Activated CD4-positive, alpha-beta T cell treated with anti-CD3 and anti-CD28 coated beads for 36 hours (primary cell): ENCODE measurements at regions not wholly inside any gene's neighbourhood (a gene's known extent, or its start where the extent isn't known, plus 50 kb on each side); places are given as distances from the start of the nearest gene placed in this dataset.
A peak's percentile ranks its signal among the peaks of the same experiment; 100 is the strongest.

Source experiments
- ATAC-seq: fragments of 200-7000 bp; cut with Tn5 transposase; one replicate; pipeline ENCODE4 v1.10.0; 2021; ENCODE audit warnings: mild to moderate bottlenecking, moderate library complexity
- CTCF ChIA-PET: fragments of 350-600 bp; sonication (Branson Sonifier 250); formaldehyde crosslinking; loops from one replicate; lab custom pipeline; 2021; ENCODE audit warnings: antibody characterized with exemption; lab: Charles Lee
- POLR2A ChIA-PET: fragments of 350-600 bp; sonication (Branson Sonifier 250); formaldehyde crosslinking; loops from one replicate; lab custom pipeline; 2021; ENCODE audit warnings: antibody characterized with exemption, inconsistent platforms; lab: Charles Lee
- DNase-seq: peaks from one replicate; pipeline ENCODE4 v3.0.0-alpha.2; 2020
- H3K27ac Mint-ChIP-seq: one replicate; pipeline ENCODE4 v1.8.0; 2021; ENCODE audit warnings: mixed read lengths
- H3K27me3 Mint-ChIP-seq: one replicate; pipeline ENCODE4 v1.8.0; 2021; ENCODE audit warnings: mixed read lengths
- H3K36me3 Mint-ChIP-seq: one replicate; pipeline ENCODE4 v1.8.0; 2021; ENCODE audit warnings: low read depth, mixed read lengths
- H3K4me1 Mint-ChIP-seq: one replicate; pipeline ENCODE4 v1.8.0; 2021; ENCODE audit warnings: mixed read lengths
- H3K4me3 Mint-ChIP-seq: one replicate; pipeline ENCODE4 v1.8.0; 2021; ENCODE audit warnings: mild to moderate bottlenecking, moderate library complexity, mixed read lengths
- H3K9me3 Mint-ChIP-seq: one replicate; pipeline ENCODE4 v1.8.0; 2021; ENCODE audit warnings: low read depth, mixed read lengths
- intact Hi-C, 2 experiments: fragments of 100-400 bp; cut with DNase I in 1 of 2; cut with micrococcal nuclease in 1 of 2; formaldehyde crosslinking; loops; one replicate each; pipeline versions ENCODE4 v1.14.2 to v1.15.1; 2022 to 2024; cut with DNase I, micrococcal nuclease

GRCh38 chr20:62548471-62548870 is 72.7 kb upstream of the GATA5 start:
- ATAC-seq, result no peak
- ChIA-PET CTCF (no interaction called here), POLR2A (no interaction called here)
- H3K4me3 Mint-ChIP-seq, result no peak overlapping the region
- H3K36me3 Mint-ChIP-seq, result no peaks in the 10 kb centered on the region
- intact Hi-C loops, result no loop called here
- no peaks in the 10 kb centered on the region for H3K9me3 Mint-ChIP-seq
- DNase-seq, result no peak
- peaks cover 16% of the 10 kb centered on the region for H3K27me3 Mint-ChIP-seq
- H3K27ac Mint-ChIP-seq, result no peak overlapping the region
- H3K4me1 Mint-ChIP-seq, result peaks cover 6% of the 10 kb centered on the region

- H3K27ac Mint-ChIP-seq, result no peak overlapping the region
- ChIA-PET CTCF (no interaction called here), POLR2A (no interaction called here)
- H3K27me3 Mint-ChIP-seq, result peaks cover 19% of the 10 kb centered on the region
- peaks cover 6% of the 10 kb centered on the region for H3K4me1 Mint-ChIP-seq
- no peaks in the 10 kb centered on the region for H3K36me3 Mint-ChIP-seq
- DNase-seq (no peak), ATAC-seq (no peak)
- no peaks in the 10 kb centered on the region for H3K9me3 Mint-ChIP-seq
- no peak overlapping the region for H3K4me3 Mint-ChIP-seq
- intact Hi-C loops, result no loop called here
Observed at GRCh38 chr20:62549029-62549428, 73.2 kb upstream of the GATA5 start.

GRCh38 chr20:62549499-62550086 is 73.8 kb upstream of the GATA5 start:
- Mint-ChIP-seq H3K4me3 (no peak overlapping the region), H3K36me3 (no peaks in the 10 kb centered on the region), H3K9me3 (no peaks in the 10 kb centered on the region), H3K27me3 (peaks cover 20% of the 10 kb centered on the region), H3K27ac (no peak overlapping the region), H3K4me1 (peaks cover 6% of the 10 kb centered on the region)
- DNase-seq (no peak), ATAC-seq (no peak)
- POLR2A ChIA-PET, result no interaction called here
- intact Hi-C loops, result no loop called here
- CTCF ChIA-PET, result no interaction called here

GRCh38 chr20:62550087-62550632 is 74.4 kb upstream of the GATA5 start:
- peaks cover 6% of the 10 kb centered on the region for H3K4me1 Mint-ChIP-seq
- intact Hi-C loops, result no loop called here
- ATAC-seq (no peak), DNase-seq (no peak)
- CTCF ChIA-PET, result no interaction called here
- peak overlapping the region; percentile 28 for H3K4me3 Mint-ChIP-seq
- peaks cover 20% of the 10 kb centered on the region for H3K27me3 Mint-ChIP-seq
- H3K36me3 Mint-ChIP-seq, result no peaks in the 10 kb centered on the region
- H3K9me3 Mint-ChIP-seq, result no peaks in the 10 kb centered on the region
- no peak overlapping the region for H3K27ac Mint-ChIP-seq
- POLR2A ChIA-PET, result no interaction called here

DNA sequence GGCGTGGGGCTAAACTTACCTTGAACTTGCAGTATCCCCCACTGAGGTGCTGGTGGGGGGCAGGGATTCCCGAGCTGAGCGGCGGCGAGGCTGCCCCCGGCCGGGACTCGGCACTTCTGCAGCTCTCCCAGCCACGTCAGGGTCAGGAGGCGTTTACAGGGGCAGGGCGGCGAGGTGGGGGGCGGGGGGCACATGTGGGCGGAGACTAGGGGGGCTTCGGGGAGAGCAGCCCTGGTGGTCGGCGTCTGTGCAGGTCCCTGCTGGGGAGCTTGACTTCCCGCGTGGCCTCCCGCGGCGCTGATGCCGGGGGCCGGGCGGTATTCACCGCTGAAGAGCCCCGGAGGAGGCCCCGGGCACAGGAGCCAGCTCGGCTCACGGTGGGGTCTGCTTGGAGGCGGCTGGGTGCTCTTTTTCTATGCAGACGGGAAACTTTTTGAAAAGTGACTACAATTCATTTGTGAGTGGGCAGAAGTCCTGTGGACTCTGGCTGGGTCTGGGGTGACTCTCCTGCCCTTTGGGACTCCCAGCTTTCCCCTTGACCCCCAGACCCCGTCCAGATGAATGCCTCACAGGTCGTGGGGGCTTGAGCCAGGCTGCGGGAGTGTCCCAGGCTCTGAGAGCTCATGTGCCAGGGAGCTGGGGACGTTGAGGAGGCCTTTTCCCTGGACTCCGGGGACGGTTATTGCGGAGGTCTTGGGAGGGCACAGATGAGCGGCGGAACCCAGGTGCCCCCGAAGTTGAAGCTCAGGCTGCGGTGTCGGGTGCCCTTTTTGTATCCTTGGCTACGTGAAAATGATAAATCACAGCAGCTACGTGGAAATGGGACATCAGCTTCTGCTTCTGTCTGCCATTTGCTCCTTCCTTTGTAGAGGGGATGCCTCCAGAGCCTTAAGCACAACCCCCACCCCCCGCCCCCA is 75.9 kb upstream of the GATA5 start:
- intact Hi-C loops, result no loop called here
- POLR2A ChIA-PET, result no interaction called here
- no peaks in the 10 kb centered on the region for H3K9me3 Mint-ChIP-seq
- H3K27ac Mint-ChIP-seq, result no peak overlapping the region
- DNase-seq, result no peak
- H3K4me1 Mint-ChIP-seq, result peaks cover 6% of the 10 kb centered on the region
- no peak overlapping the region for H3K4me3 Mint-ChIP-seq
- CTCF ChIA-PET, result interaction anchor here (0.6 kb wide), 1 partner anchor 52 kb away, joined by 3 read pairs; no protein-coding TSS in a partner anchor
- peaks cover 20% of the 10 kb centered on the region for H3K27me3 Mint-ChIP-seq
- ATAC-seq, result no peak
- no peaks in the 10 kb centered on the region for H3K36me3 Mint-ChIP-seq

DNA sequence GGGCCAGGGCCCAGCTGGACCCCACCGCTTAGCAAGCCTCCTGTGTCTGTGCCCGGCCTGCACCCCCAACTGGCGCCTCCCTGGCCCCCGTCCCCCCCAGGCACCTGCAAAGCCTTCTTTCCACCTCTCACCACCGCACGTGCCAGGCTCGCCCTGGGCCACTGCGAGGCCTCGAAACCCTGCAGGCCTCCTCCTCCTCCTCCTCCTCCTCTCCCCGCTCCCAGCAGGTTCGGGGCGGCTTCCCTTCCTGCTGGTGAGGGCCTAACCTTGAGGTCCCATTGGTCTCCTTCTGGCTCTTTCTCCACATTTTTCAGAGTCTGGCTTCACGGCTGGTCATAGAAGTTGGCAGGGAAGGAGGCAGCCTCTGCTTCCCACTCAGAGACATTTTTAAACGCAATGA is 76.8 kb upstream of the GATA5 start:
- Mint-ChIP-seq H3K9me3 (no peaks in the 10 kb centered on the region), H3K4me3 (no peak overlapping the region), H3K27ac (no peak overlapping the region), H3K36me3 (no peaks in the 10 kb centered on the region), H3K27me3 (peaks cover 22% of the 10 kb centered on the region), H3K4me1 (peaks cover 6% of the 10 kb centered on the region)
- CTCF ChIA-PET, result no interaction called here
- ATAC-seq, result no peak
- no peak for DNase-seq
- POLR2A ChIA-PET, result no interaction called here
- intact Hi-C loops, result no loop called here

DNA sequence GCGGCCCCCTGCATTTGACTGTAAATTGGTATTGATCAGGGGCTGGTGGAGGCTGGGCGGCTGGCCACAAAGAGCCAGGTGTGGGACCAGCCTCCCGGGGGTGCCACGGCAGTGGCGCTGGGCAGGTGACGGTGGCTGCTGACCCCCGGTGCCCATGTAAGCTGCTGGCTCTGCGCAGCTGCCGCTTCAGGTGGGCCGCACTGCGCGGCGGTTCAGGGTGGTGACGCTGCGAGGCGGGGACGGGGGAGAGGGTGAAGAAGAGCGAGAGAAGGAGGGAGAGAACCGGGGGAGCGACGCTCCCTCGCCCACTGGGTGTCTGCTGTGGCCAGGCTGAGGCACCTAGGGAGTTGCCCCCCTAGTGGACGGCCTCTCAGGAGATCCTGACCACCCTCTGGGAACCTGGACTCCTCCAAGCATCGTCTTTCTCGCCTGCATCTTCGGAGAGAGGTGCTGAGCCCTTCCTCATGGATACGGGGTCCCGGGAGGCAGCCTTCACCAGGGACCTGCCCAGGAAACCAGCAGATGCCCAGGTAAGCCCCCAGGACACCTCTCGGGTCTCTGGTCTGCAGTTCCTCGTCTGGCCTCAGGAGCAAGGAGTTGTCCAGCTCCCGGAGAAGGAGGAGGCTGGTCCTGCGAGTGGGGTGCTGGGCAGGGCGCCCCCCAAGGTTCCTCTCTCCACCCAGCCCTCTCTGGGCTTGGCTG is 77.5 kb upstream of the GATA5 start:
- H3K36me3 Mint-ChIP-seq, result no peaks in the 10 kb centered on the region
- no peak overlapping the region for H3K4me3 Mint-ChIP-seq
- CTCF ChIA-PET, result no interaction called here
- H3K9me3 Mint-ChIP-seq, result no peaks in the 10 kb centered on the region
- no peak for ATAC-seq
- no peak overlapping the region for H3K27ac Mint-ChIP-seq
- intact Hi-C loops, result no loop called here
- POLR2A ChIA-PET, result no interaction called here
- H3K4me1 Mint-ChIP-seq, result peaks cover 6% of the 10 kb centered on the region
- H3K27me3 Mint-ChIP-seq, result peaks cover 23% of the 10 kb centered on the region
- no peak for DNase-seq

DNA sequence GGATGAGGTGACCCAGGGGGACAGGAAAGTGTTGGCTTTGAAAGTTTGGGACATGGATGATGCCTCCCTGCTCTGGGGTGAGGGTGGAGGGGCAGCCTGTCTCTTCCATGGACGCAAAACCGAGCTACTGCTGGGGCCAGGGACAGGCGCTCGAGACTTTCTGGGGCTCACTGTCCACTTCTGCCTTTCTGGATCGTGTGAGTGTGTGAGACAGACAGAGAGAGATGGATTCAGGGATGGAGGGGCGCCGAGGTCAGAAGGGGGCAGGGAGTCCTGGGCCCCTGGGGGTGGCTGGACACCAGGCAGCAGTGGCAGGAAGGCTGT is 78.0 kb upstream of the GATA5 start:
- no peak overlapping the region for H3K27ac Mint-ChIP-seq
- no peak for ATAC-seq

GRCh38 chr20:62554214-62554897 is 78.6 kb upstream of the GATA5 start:
- ChIA-PET CTCF (no interaction called here), POLR2A (no interaction called here)
- H3K4me1 Mint-ChIP-seq, result peaks cover 6% of the 10 kb centered on the region

More for the DNA sequence above, 78.0 kb upstream of the GATA5 start:
- Mint-ChIP-seq H3K4me1 (peaks cover 6% of the 10 kb centered on the region), H3K36me3 (no peaks in the 10 kb centered on the region), H3K9me3 (no peaks in the 10 kb centered on the region), H3K27me3 (peaks cover 22% of the 10 kb centered on the region), H3K4me3 (no peak overlapping the region)
- DNase-seq, result no peak
- intact Hi-C loops, result no loop called here
- CTCF ChIA-PET, result no interaction called here
- POLR2A ChIA-PET, result no interaction called here

DNA sequence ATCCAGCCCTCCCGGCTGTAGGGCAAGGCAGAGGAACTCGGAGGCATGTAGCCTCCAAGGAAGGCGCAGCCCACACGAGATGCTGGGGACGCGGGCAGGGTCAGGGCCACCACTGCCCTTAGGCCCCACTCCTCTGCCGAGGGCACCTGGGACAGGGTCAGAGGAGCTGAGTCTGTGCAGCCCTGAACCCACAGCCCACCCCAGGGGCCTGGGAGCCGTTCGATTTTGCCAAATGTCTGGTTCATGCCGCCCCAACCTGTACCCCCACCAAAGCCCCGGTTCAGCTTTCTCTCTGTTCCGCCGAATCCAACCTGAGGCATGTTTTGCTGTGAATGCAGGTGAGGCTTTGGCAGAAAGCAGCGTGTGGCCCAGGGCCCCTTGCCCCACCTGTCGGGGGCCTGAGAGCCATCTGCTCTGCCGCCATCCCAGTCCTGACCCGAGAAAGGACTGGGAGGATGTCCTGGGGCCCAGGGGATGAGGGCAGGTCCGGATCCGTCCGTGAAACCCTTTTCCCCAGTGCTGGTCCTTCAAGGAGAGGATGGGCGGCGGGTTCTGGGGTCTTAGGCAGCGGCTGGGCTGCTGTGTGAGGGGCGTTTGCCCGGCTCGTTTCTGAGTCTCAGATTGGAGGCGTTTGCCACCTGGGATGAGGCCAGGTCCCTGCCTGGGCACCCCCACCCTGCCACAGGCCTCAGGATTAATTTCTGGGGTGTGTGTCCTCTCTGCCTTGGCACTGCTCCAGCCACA is 79.3 kb upstream of the GATA5 start:
- Mint-ChIP-seq H3K4me1 (peaks cover 6% of the 10 kb centered on the region), H3K27me3 (peaks cover 19% of the 10 kb centered on the region), H3K36me3 (no peaks in the 10 kb centered on the region), H3K27ac (no peak overlapping the region), H3K4me3 (no peak overlapping the region), H3K9me3 (no peaks in the 10 kb centered on the region)
- DNase-seq (no peak), ATAC-seq (no peak)
- intact Hi-C loops, result no loop called here
- ChIA-PET CTCF (no interaction called here), POLR2A (no interaction called here)

More at GRCh38 chr20:62554214-62554897, 78.6 kb upstream of the GATA5 start:
- ATAC-seq (no peak), DNase-seq (no peak)
- Mint-ChIP-seq H3K9me3 (no peaks in the 10 kb centered on the region), H3K4me3 (no peak overlapping the region), H3K27me3 (peaks cover 19% of the 10 kb centered on the region), H3K27ac (no peak overlapping the region), H3K36me3 (no peaks in the 10 kb centered on the region)
- intact Hi-C loops, result no loop called here
